GM12872 (cell line): ENCODE measurements at regions not wholly inside any gene's neighbourhood (a gene's known extent, or its start where the extent isn't known, plus 50 kb on each side); places are given as distances from the start of the nearest gene placed in this dataset.
A peak's percentile ranks its signal among the peaks of the same experiment; 100 is the strongest.

Source experiments
- TF ChIP-seq, protein P1 (sequence below): IDR thresholded peaks from 3 replicates; pipeline ENCODE4 v1.5.1; 2011; ENCODE audit warnings: low read depth, mild to moderate bottlenecking, low read length, moderate library complexity; ENCODE audit not compliant: insufficient read depth

DNA sequence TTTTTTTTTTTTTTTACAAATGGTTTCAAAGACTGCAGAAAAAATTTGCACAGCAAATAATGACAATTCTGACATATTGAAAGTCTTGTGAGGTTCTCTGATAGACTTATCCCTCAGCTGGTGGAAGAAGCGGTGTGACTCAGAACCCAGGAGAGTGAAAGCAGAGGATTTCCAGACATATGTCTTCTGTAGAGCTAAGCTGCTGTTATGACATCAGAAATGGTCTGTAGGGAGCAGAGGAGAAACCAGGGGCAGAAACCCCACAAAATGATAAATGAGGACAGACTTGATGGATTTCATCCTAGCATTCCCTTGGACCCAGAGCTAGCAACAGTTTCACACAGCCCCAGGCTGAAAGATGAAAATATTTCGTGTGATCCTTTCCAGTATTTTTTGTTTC is 582.6 kb downstream of the METTL15 start:
- TF ChIP-seq, protein P1, sequence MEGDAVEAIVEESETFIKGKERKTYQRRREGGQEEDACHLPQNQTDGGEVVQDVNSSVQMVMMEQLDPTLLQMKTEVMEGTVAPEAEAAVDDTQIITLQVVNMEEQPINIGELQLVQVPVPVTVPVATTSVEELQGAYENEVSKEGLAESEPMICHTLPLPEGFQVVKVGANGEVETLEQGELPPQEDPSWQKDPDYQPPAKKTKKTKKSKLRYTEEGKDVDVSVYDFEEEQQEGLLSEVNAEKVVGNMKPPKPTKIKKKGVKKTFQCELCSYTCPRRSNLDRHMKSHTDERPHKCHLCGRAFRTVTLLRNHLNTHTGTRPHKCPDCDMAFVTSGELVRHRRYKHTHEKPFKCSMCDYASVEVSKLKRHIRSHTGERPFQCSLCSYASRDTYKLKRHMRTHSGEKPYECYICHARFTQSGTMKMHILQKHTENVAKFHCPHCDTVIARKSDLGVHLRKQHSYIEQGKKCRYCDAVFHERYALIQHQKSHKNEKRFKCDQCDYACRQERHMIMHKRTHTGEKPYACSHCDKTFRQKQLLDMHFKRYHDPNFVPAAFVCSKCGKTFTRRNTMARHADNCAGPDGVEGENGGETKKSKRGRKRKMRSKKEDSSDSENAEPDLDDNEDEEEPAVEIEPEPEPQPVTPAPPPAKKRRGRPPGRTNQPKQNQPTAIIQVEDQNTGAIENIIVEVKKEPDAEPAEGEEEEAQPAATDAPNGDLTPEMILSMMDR = no peak

- TF ChIP-seq, protein P1 = no peak
Measured at GRCh38 chr11:28684011-28684586, 575.9 kb downstream of the METTL15 start.

DNA sequence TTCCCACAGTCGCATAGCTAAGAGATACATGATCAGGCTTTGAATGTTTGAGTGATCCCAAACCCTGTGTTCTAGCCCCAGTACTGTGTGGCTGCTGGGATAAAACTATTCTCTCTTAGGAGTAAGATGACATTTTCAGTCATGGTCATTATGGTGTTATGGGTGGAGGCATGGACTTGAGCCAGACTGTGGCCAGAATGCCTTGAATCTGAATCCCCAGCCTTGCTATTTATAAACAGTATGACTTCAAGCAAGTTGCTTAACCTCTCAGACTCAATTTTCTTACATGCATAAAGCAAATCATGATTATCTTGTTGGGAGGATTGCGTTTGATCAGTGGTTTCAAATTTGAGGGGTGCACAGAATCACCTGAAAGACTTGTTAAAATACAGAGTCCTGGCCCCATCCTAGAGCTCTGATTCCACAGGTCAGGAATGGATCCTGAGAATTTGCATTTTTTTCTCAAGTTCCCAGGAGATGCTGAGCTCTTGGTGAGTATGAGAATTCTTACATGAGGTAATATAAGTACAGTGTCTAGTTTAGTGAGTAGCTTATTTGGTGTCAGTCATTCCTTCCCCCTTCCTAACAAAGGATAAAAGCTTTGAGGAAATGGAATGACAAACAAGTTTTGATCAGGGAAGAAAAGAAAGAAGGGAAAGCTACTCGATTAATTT is 571.7 kb downstream of the METTL15 start:
- TF ChIP-seq, protein P1 = no peak

DNA sequence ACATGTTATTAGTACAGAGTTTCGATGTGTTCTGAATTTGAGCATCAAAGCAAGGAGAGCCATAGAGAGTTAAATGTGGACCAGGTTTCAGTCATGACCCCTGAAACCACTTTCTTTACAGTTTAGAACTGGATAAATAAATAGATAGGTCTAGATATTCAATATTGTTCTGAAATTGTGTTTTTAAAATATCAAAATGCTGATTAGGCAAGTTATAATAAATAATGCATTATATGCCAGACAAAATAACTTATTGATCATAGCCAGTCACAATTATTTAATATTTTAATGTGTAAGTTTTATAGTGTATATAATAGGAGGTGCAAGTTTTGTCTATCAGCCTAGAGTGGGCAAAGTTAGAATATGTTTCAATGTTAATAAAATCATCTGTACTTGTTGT is 569.5 kb downstream of the METTL15 start:
- TF ChIP-seq, protein P1 = no peak

DNA sequence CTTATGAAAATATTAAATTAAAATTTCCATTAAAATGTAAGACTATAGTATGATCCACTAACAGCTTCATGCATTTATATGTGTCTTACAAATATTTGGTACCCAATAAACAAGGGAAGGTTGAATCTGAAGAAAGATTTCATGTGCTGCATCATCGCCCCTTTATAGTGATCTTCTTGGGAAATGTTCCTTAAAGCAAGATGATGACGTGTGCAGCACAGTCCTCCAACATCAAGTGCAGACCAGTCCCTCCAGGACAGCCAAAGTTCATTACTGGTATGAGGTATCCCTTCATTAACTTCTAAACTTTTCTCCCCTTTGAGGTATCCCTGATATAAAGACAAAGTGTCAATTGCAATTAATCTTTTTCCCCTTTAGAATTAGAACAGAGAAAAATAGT is 567.0 kb downstream of the METTL15 start:
- TF ChIP-seq, protein P1 = no peak

- TF ChIP-seq, protein P1 = peak; percentile 47
Measured at GRCh38 chr11:28674433-28675103, 566.4 kb downstream of the METTL15 start.

GRCh38 chr11:28673691-28674432 is 565.7 kb downstream of the METTL15 start:
- TF ChIP-seq, protein P1 = no peak
